Sigmoid colon (tissue), 6 donors: ENCODE measurements at regions not wholly inside any gene's neighbourhood (a gene's known extent, or its start where the extent isn't known, plus 50 kb on each side); places are given as distances from the start of the nearest gene placed in this dataset.

Source experiments
- DNase-seq: peaks from one replicate; pipeline ENCODE4 v3.0.0-alpha.2; 2019
- H3K27ac ChIP-seq, 4 donors: fragments of 200-600 bp; sonication (generic); one replicate each; pipeline ENCODE4 v1.5.1; 2016 to 2019; ENCODE audit warnings: mild to moderate bottlenecking in 1 of 4
- H3K27me3 ChIP-seq, 3 donors: fragments of 200-600 bp; sonication (generic); one replicate each; pipeline ENCODE4 v1.5.1; 2019; ENCODE audit warnings: mild to moderate bottlenecking in 1 of 3
- H3K36me3 ChIP-seq, 4 donors: fragments of 200-600 bp; sonication (generic); one replicate each; pipeline ENCODE4 v1.5.1; 2016 to 2019
- H3K4me1 ChIP-seq, 4 donors: fragments of 200-600 bp; sonication (generic); one replicate each; pipeline ENCODE4 v1.5.1; 2017 to 2019
- H3K4me3 ChIP-seq, 4 donors: fragments of 200-600 bp; sonication (generic); one replicate each; pipeline ENCODE4 v1.5.1; 2017 to 2019; ENCODE audit warnings: mild to moderate bottlenecking in 2 of 4, moderate library complexity in 1 of 4
- H3K9me3 ChIP-seq, 4 donors: fragments of 200-600 bp in 3 of 4; sonication (generic) in 3 of 4; one replicate each; pipeline versions ENCODE4 v1.5.1 to v1.6.1; 2013 to 2019
- EP300 ChIP-seq, 4 donors: sonication (generic); formaldehyde crosslinking; IDR thresholded peaks; one replicate each; pipeline ENCODE4 v1.6.1; 2017; ENCODE audit warnings: antibody characterized with exemption in 4 of 4
- POLR2A ChIP-seq, 2 donors: fragments of 450-650 bp; IDR thresholded peaks; one replicate each; pipeline ENCODE4 v1.6.1; 2016; ENCODE audit warnings: antibody characterized with exemption in 2 of 2, mild to moderate bottlenecking in 2 of 2, moderate library complexity in 2 of 2
- POLR2AphosphoS5 ChIP-seq, 4 donors: sonication (generic); formaldehyde crosslinking; IDR thresholded peaks; one replicate each; pipeline ENCODE4 v1.6.1; 2017; ENCODE audit warnings: antibody characterized with exemption in 4 of 4
- WGBS, 2 donors: extraction: QIAGEN DNeasy Blood & Tissue Kit; methylation state at CpG; one replicate each; pipeline ENCODE4 v1.1.7; 2013; 5-methylcytosine and 5-hydroxymethylcytosine counted together
- intact Hi-C: fragments of 100-400 bp; cut with DNase I; formaldehyde crosslinking; loops from one replicate; pipeline ENCODE4 v1.15.1; 2023
- TF ChIP-seq, protein P1 (sequence below), 4 experiments: fragments of 450-650 bp in 3 of 4; fragments of 200-600 bp in 1 of 4; IDR thresholded peaks; one replicate each; pipeline ENCODE4 v1.5.1; 2016 to 2019; ENCODE audit warnings: antibody characterized with exemption in 4 of 4, mild to moderate bottlenecking in 3 of 4, moderate library complexity in 2 of 4
- donor health status: healthy with polysubstance abuse.
- donor health status: healthy.

DNA sequence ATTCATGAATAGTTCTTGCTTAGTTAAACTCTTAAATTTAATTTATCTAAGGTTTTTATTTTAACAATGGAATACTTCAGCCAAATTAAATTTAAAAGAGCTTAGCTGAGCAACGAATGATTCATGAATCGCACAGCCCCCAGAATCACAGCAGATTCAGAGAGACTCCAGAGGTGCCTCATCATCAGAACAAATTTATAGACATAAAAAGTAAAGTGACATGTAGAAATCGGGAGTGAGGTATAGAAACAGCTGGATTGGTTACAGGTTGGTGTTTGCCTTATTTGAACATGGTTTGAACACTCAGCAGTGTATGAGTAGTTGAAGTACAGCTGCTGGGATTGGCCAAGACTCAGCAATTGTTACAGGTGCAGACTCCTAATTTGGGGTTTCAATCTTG lies 132.7 kb upstream of the MAP3K4 start:
- no peak for DNase-seq
- intact Hi-C loops, result no loop called here
- no peaks in the 10 kb centered on the region for H3K36me3 ChIP-seq

DNA sequence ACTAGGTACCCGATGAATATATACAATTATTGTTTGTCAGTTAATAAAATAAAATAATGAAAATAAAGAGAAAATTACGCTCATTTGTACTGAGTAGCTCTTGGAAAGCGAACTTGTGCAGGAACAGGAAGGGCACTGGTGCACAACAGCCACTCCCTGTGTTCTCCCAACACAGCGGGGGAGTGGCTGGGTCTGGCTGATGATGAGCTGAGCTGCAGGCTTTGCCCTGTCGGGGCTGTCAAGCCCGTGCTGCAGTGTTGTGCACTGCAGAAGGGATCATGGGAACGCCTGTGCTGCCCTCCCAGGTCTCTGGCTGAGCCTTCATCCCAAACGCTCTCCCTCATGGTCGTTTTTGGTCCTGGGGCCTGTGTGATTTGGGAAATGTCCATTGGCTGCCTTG lies 131.7 kb upstream of the MAP3K4 start:
- Histone ChIP-seq H3K4me3 (no peak overlapping the region), H3K9me3 (peaks cover 0 to 2% (median 0%) of the 10 kb centered on the region in 4 donors), H3K27me3 (no peaks in the 10 kb centered on the region), H3K4me1 (no peaks in the 10 kb centered on the region), H3K36me3 (no peaks in the 10 kb centered on the region), H3K27ac (no peak overlapping the region)
- TF ChIP-seq POLR2AphosphoS5 (IDR thresholded peaks at IDR 0.05) (no peak), EP300 (IDR thresholded peaks at IDR 0.05) (no peak), POLR2A (IDR thresholded peaks at IDR 0.05) (no peak)
- TF ChIP-seq, protein P1, sequence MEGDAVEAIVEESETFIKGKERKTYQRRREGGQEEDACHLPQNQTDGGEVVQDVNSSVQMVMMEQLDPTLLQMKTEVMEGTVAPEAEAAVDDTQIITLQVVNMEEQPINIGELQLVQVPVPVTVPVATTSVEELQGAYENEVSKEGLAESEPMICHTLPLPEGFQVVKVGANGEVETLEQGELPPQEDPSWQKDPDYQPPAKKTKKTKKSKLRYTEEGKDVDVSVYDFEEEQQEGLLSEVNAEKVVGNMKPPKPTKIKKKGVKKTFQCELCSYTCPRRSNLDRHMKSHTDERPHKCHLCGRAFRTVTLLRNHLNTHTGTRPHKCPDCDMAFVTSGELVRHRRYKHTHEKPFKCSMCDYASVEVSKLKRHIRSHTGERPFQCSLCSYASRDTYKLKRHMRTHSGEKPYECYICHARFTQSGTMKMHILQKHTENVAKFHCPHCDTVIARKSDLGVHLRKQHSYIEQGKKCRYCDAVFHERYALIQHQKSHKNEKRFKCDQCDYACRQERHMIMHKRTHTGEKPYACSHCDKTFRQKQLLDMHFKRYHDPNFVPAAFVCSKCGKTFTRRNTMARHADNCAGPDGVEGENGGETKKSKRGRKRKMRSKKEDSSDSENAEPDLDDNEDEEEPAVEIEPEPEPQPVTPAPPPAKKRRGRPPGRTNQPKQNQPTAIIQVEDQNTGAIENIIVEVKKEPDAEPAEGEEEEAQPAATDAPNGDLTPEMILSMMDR (IDR thresholded peaks at IDR 0.05), result no peak
- no peak for DNase-seq
- 68 to 83% methylated on average over 9 of the region's 9 CpGs for WGBS, 2 donors
- intact Hi-C loops, result no loop called here

More for the DNA sequence above, 132.7 kb upstream of the MAP3K4 start:
- Histone ChIP-seq H3K4me1 (no peaks in the 10 kb centered on the region), H3K9me3 (peaks cover 0 to 2% (median 0%) of the 10 kb centered on the region in 4 donors), H3K27me3 (no peaks in the 10 kb centered on the region), H3K27ac (no peak overlapping the region), H3K4me3 (no peak overlapping the region)
- TF ChIP-seq EP300 (IDR thresholded peaks at IDR 0.05), result no peak
- no peak for TF ChIP-seq POLR2A (IDR thresholded peaks at IDR 0.05)
- no peak for TF ChIP-seq POLR2AphosphoS5 (IDR thresholded peaks at IDR 0.05)
- TF ChIP-seq, protein P1 (IDR thresholded peaks at IDR 0.05), result no peak
- WGBS, 2 donors, result 93 to 94% methylated on average over 3 of the region's 3 CpGs

DNA sequence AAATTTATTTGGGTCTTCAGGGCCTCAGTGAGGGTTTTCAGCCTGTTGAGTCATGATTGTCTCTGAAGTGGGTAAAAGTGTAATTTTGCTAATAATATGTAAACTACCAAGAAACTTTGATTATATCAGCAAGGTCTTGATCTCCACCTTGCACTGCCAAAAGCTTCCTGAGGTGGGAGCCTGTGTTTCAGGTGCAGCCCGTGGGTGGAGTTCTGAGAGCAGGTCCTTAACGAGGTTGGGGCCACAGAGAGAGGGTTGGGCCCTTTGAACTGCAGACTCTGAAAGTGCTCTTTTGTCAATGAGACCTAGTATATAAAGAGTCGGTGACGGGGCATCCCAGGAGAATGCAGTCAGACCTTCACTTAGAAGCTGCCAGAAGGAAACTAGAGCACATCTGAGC lies 129.7 kb upstream of the MAP3K4 start:
- TF ChIP-seq, protein P1 (IDR thresholded peaks at IDR 0.05), result no peak
- TF ChIP-seq POLR2AphosphoS5 (IDR thresholded peaks at IDR 0.05) (no peak), POLR2A (IDR thresholded peaks at IDR 0.05) (no peak), EP300 (IDR thresholded peaks at IDR 0.05) (no peak)
- Histone ChIP-seq H3K27ac (no peak overlapping the region), H3K36me3 (no peaks in the 10 kb centered on the region), H3K4me3 (no peak overlapping the region), H3K4me1 (no peaks in the 10 kb centered on the region), H3K9me3 (peaks cover 0 to 4% (median 1%) of the 10 kb centered on the region in 4 donors), H3K27me3 (no peaks in the 10 kb centered on the region)
- WGBS, 2 donors, result 20 to 59% methylated on average over 4 of the region's 4 CpGs
- no peak for DNase-seq
- intact Hi-C loops, result no loop called here

DNA sequence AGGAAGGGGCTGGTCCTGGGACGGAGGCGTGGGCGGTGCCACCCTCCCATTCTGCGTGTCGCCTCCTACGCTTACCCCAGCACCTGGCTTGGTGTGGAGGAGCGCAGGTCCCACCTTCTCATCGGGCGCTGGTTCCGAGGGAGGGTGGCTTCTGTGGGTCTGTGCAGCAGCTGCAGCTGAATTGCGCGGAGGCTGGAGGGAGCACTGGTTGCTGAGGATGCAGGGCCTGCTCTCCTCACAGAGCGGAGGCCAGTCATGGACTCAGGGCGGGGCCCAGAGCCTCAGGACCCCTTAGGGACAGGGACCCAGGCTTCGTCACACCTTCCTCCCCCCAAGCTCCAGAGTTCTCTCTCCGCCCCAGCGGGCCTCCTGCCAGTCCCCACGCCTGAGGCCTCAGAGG lies 127.8 kb upstream of the MAP3K4 start:
- DNase-seq, result no peak
- Histone ChIP-seq H3K36me3 (no peaks in the 10 kb centered on the region), H3K27ac (no peak overlapping the region), H3K9me3 (peaks cover 0 to 4% (median 1%) of the 10 kb centered on the region in 4 donors), H3K4me3 (no peak overlapping the region), H3K4me1 (no peaks in the 10 kb centered on the region), H3K27me3 (no peaks in the 10 kb centered on the region)
- 95% methylated on average over 18 of the region's 18 CpGs for WGBS, 2 donors
- intact Hi-C loops, result no loop called here
- TF ChIP-seq POLR2A (IDR thresholded peaks at IDR 0.05), result no peak
- TF ChIP-seq, protein P1 (IDR thresholded peaks at IDR 0.05), result no peak
- no peak for TF ChIP-seq POLR2AphosphoS5 (IDR thresholded peaks at IDR 0.05)
- no peak for TF ChIP-seq EP300 (IDR thresholded peaks at IDR 0.05)

DNA sequence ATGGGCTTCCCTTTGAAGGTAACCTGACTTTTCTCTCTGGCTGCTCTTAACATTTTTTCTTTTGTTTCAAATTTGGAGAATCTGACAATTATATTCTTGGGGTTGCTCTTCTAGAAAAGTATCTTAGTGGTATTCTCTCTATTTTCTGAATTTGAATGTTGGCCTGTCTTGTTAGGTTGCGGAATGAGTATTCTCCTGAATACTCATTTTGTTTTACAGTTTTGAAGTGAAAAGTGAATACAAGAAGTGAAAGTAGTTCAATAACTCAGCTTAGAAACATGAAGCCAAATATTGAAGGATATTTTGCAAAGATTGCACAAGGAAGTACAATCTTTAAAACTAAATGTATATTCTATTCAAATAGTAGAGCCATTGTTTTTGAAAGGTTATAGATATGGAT lies 120.2 kb upstream of the MAP3K4 start:
- H3K27me3 ChIP-seq, result no peaks in the 10 kb centered on the region
- DNase-seq, result no peak
- H3K36me3 ChIP-seq, result no peaks in the 10 kb centered on the region
- intact Hi-C loops, result no loop called here
- no peak overlapping the region for H3K27ac ChIP-seq
- H3K4me1 ChIP-seq, result no peaks in the 10 kb centered on the region
- TF ChIP-seq, protein P1 (IDR thresholded peaks at IDR 0.05), result no peak
- TF ChIP-seq POLR2AphosphoS5 (IDR thresholded peaks at IDR 0.05) (no peak), POLR2A (IDR thresholded peaks at IDR 0.05) (no peak), EP300 (IDR thresholded peaks at IDR 0.05) (no peak)
- WGBS, 2 donors, result 88 to 98% methylated on average over 1 of the region's 1 CpG
- peaks cover 0 to 4% (median 0%) of the 10 kb centered on the region in 4 donors for H3K9me3 ChIP-seq
- H3K4me3 ChIP-seq, result no peak overlapping the region
